Renal cortex interstitium (tissue), 11 donors: ENCODE measurements at regions not wholly inside any gene's neighbourhood (a gene's known extent, or its start where the extent isn't known, plus 50 kb on each side); places are given as distances from the start of the nearest gene placed in this dataset.

Experiments used
- DNase-seq, 11 donors: peaks; one replicate each; pipeline ENCODE4 v3.0.0-alpha.2; 2013; ENCODE audit warnings: low read depth in 9 of 11, low spot score in 4 of 11; ENCODE audit errors: extremely low read depth in 1 of 11

DNA sequence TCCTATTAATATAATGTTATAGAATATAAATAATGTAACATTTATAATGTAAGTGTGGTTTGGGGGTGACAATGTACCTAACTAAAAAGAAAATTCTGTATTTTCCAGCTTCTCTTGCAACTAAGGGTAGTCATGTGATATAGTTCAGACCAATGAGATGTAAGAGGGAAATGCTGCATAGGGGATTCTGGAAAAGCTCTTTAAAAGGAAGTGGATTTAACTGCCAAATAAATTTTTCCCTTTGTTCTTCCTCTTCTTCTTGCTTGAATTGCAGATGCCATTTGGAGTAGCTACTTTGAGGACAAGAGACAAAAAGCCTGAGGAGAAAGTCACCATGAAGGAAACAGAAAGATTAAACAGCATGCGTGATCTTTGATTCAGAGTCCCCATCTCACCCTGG, 194.3 kb downstream of the PTEN start:
- no peak for DNase-seq

GRCh38 chr10:88058750-88059149, 195.3 kb downstream of the PTEN start:
- no peak for DNase-seq

- no peak for DNase-seq
Observed at GRCh38 chr10:88059190-88059589, 195.8 kb downstream of the PTEN start.

DNA sequence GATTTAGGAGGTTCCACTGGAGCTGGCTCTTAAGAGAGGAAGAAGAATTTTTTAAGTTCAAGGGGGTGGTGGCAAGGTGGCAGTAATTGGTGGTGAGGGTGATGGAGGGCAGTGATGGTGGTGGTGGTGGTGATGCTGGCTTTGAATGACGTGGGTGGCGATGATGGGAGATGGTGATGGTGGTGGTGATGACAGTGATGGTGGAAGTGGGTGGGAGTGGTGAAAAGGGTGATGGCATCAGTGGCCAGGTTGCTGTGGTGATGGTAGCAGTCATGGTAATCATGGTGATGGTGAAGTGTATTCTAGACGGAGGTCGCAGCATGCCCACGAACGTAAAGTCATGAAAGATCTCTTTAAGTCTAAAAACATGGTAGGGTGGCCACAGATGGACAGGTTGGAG, 197.3 kb downstream of the PTEN start:
- DNase-seq = no peak

DNA sequence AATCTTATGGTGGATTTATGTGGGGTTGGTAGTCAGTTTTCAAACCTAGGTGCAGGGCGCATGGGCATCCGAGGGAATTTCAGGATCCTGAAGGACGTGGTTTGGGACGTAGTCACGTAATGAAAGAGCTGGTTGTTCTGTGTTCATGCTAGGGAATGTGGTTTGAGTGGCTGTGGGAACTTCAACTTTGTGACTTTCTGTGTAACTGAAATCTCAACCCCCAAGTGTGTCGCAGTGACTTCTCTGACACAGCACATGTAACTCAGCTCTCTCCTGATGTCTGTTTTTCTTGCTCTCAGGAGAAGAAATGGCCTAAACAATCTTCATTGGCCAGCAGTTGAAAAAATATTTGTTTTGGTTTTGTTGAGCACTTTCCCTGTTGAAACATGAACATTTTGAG, 199.0 kb downstream of the PTEN start:
- DNase-seq = no peak

- no peak for DNase-seq
Observed at GRCh38 chr10:88062798-88063472, 199.5 kb downstream of the PTEN start.

DNA sequence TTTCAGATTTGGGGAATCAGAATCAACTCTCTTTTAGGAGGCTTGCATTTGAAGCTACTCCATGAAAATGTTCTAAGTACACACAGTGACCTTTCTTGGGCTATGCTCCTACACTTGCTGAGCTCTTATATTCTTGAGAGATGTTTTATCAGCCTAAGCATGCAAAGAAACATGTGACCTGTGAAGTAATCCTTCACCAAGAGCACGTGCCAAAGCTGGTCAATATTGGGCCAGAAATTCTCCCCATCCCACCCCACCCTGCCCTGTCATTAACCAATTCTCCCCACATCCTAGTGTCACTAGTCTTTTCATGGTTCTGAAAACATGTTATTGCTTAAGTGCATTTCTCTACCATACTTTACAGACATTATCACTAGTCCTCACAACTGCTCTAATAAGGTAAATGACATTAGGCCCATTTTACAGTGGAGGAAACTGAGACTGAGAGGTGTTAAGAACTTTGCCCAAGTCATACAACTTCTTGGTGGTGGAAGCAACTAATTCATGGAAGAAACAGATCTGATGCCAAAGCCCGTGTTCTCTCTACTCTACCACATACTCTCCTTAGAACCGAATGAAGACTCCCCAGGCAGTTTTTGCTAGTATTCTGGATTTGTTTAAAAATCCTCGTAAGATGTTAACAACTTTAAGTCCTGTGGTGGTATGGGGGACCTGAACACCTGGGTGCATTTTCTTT, 200.6 kb downstream of the PTEN start:
- no peak for DNase-seq

- DNase-seq = no peak
Observed at GRCh38 chr10:88064608-88065382, 201.4 kb downstream of the PTEN start.

GRCh38 chr10:88065383-88066049, 202.1 kb downstream of the PTEN start:
- no peak for DNase-seq

- DNase-seq = no peak
Observed at GRCh38 chr10:88066319-88066718, 202.9 kb downstream of the PTEN start.

GRCh38 chr10:88066876-88067275, 203.5 kb downstream of the PTEN start:
- DNase-seq = no peak

DNA sequence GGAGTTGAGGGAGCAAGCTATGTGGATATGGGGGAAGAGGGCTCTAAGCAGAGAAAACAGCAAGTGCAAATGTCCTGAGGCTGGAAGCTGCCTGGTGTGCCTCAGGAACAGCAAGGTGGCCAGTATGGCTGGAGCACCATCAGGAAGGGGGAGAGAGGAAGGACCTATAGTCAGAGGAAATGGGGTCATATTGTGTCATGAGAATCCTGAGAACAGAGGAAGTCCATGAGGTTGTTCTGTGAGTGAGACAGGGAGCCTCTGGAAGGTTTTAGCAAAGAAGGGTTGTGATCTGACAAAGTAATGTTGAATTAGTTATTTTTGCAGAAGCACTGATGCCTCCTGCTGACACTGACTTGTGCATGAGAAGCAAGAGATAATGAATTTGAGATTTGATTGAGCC, 204.3 kb downstream of the PTEN start:
- no peak for DNase-seq

DNA sequence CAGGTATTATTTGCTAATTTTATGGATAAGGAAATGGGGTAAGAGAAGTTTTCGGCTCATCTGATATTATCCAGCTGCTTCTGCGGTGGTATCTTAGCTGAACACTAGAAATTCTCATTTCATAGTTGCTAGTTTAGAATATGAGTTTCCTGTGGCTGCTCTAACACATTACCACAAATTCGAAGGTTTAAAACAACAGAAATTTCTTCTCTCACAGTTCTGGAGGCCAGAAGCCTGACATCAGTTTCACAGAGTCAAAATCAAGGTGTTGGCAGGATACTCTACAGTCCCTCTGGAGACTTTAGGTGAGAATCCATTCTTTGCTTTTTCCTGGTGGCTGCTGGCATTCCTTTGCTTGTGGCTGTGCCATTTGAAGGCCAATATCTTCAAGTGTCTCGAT, 205.9 kb downstream of the PTEN start:
- no peak for DNase-seq

- no peak for DNase-seq
Observed at GRCh38 chr10:88070080-88070880, 206.9 kb downstream of the PTEN start.

- DNase-seq = no peak
Observed at GRCh38 chr10:88071879-88072278, 208.5 kb downstream of the PTEN start.

DNA sequence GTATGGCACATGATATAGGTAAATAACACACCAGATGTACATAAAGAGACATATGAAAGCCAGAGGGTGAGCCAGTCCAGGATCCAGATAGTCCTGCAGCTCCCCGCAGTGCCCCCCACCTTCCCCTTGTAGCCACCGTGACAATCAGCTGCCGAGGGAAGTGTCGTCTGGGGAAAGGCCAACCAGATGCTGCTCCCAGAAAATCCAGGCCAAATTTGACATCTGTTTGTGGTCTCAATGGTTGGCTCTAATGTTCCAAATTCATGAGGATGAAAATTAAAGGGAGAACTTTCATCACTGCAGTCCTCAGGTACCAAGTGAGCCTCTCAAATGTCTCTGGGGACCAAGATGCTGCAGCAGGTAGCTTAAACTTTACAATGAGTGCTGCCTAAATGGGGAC, 210.3 kb downstream of the PTEN start:
- DNase-seq = no peak

DNA sequence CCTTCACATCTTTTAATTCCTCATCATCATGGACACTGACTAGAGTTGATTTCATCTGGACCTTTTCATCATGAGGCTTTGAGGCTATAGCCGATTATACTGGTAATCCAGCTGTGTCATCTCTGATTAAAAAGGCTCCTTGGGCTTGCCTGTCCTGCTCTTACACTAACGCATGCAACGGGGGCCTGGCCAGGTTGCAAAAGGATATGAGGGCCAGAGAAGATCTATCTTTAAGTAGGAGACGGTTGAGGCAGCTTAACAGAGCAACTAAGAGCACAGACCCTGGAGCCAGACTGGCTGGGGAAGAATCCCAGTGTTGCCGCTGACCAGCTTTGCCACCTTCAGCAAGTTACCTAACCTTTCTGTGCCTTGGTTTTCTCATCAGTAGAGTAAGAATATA, 211.5 kb downstream of the PTEN start:
- DNase-seq = no peak

GRCh38 chr10:88076027-88076880, 212.8 kb downstream of the PTEN start:
- DNase-seq = no peak
